ENCODE measurements at regions not wholly inside any gene's neighbourhood (a gene's known extent, or its start where the extent isn't known, plus 50 kb on each side); places are given as distances from the start of the nearest gene placed in this dataset.

GRCh38 chr1:101482306-101482705, 245.5 kb downstream of the S1PR1 start:
- TF ChIP-seq EZH2 (IDR thresholded peaks at IDR 0.05; ENCODE audit: borderline replicate concordance, low read length) (no peak), CTCF (IDR thresholded peaks at IDR 0.05; ENCODE audit: low read length) (no peak)
